ENCODE measurements at regions not wholly inside any gene's neighbourhood (a gene's known extent, or its start where the extent isn't known, plus 50 kb on each side); places are given as distances from the start of the nearest gene placed in this dataset.

GRCh38 chr16:22664132-22664531 lies 149.8 kb upstream of the HS3ST2 start:
- Histone ChIP-seq H3F3A (replicated peaks; ENCODE audit: insufficient read depth) (no peaks in the 10 kb centered on the region), H3K9ac (no peak overlapping the region), H3K36me3 (replicated peaks in 1 of 2; ENCODE audit: control insufficient read depth in 1 of 2, insufficient read depth in 2 of 2, low read length in 1 of 2) (no peaks in the 10 kb centered on the region), H3K27ac (ENCODE audit: low read depth in 2 of 2, low read length in 1 of 2) (no peak overlapping the region), H3K9me3 (no peaks in the 10 kb centered on the region), H4K20me1 (ENCODE audit: insufficient read depth) (no peaks in the 10 kb centered on the region), H3K27me3 (ENCODE audit: insufficient read depth) (peaks cover 12% of the 10 kb centered on the region; the same call in 1 of the 2 replicates), H3K4me1 (ENCODE audit: control insufficient read depth in 1 of 2, insufficient read depth in 2 of 2, low read depth in 1 of 2, low read length in 1 of 2) (peaks cover 0 to 6% of the 10 kb centered on the region in 2 experiments; a peak in 1 of 4 replicates), H2AFZ (ENCODE audit: low read depth) (no peak overlapping the region), H3K9me2 (no peaks in the 10 kb centered on the region), H3K4me2 (no peak overlapping the region), H3K79me2 (ENCODE audit: insufficient read depth) (no peaks in the 10 kb centered on the region), H3K4me3 (ENCODE audit: low read depth in 2 of 2, low read length in 1 of 2) (no peak overlapping the region)
- ChIA-PET CTCF (interaction anchor here (1.6 kb wide), 1 partner anchor 29 kb away, joined by 3 read pairs; no protein-coding TSS in a partner anchor), POLR2A (no interaction called here)
- TF ChIP-seq GABPA (IDR thresholded peaks at IDR 0.05; ENCODE audit: low read depth), result no peak
- WGBS (ENCODE audit: low lambda C conversion rate), result 25% methylated on average over 4 of the region's 4 CpGs
- DNase-seq, result no peak

- no peak overlapping the region for H3K4me3 ChIP-seq (ENCODE audit: low read depth in 2 of 2, low read length in 1 of 2)
- WGBS (ENCODE audit: low lambda C conversion rate), result 40% methylated on average over 7 of the region's 7 CpGs
- no peaks in the 10 kb centered on the region for H3K9me2 ChIP-seq
- H3K36me3 ChIP-seq (replicated peaks in 1 of 2; ENCODE audit: control insufficient read depth in 1 of 2, insufficient read depth in 2 of 2, low read length in 1 of 2), result no peaks in the 10 kb centered on the region
- no peaks in the 10 kb centered on the region for H3F3A ChIP-seq (replicated peaks; ENCODE audit: insufficient read depth)
- H2AFZ ChIP-seq (ENCODE audit: low read depth), result no peak overlapping the region
- H3K4me1 ChIP-seq (ENCODE audit: control insufficient read depth in 1 of 2, insufficient read depth in 2 of 2, low read depth in 1 of 2, low read length in 1 of 2), result peaks cover 0 to 6% of the 10 kb centered on the region in 2 experiments; a peak in 1 of 4 replicates
- no peak overlapping the region for H3K9ac ChIP-seq
- CTCF ChIA-PET, result interaction anchor here (1.6 kb wide), 1 partner anchor 29 kb away, joined by 3 read pairs; no protein-coding TSS in a partner anchor
- H3K79me2 ChIP-seq (ENCODE audit: insufficient read depth), result no peaks in the 10 kb centered on the region
- TF ChIP-seq RXRA (IDR thresholded peaks at IDR 0.05; ENCODE audit: borderline replicate concordance, low read depth) (no peak), MAX (IDR thresholded peaks at IDR 0.05; ENCODE audit: low read depth) (no peak), EP300 (IDR thresholded peaks at IDR 0.05; ENCODE audit: borderline replicate concordance in 1 of 2, low read depth in 1 of 2, low read length in 1 of 2) (no peak), EZH2phosphoT487 (IDR thresholded peaks at IDR 0.05; ENCODE audit: borderline replicate concordance, low read depth) (no peak), ZBTB33 (IDR thresholded peaks at IDR 0.05; ENCODE audit: borderline replicate concordance, low read depth) (no peak), USF1 (IDR thresholded peaks at IDR 0.05; ENCODE audit: borderline replicate concordance, low read depth) (no peak), IRF3 (IDR thresholded peaks at IDR 0.05; ENCODE audit: low read depth, low read length) (no peak), TAF1 (IDR thresholded peaks at IDR 0.05; ENCODE audit: borderline replicate concordance, low read depth, low read length) (no peak), TEAD4 (IDR thresholded peaks at IDR 0.05; ENCODE audit: borderline replicate concordance, insufficient read depth) (no peak), YY1 (IDR thresholded peaks at IDR 0.05; ENCODE audit: low read depth) (no peak), ELF1 (IDR thresholded peaks at IDR 0.05) (no peak), MXI1 (IDR thresholded peaks at IDR 0.05; ENCODE audit: low read depth, low read length) (no peak), USF2 (IDR thresholded peaks at IDR 0.05; ENCODE audit: borderline replicate concordance, low read depth, low read length) (no peak), RCOR1 (IDR thresholded peaks at IDR 0.05; ENCODE audit: low read length) (no peak), FOSL2 (IDR thresholded peaks at IDR 0.05; ENCODE audit: borderline replicate concordance, low read depth) (no peak), CHD2 (IDR thresholded peaks at IDR 0.05; ENCODE audit: low read length, partially characterized antibody) (no peak), RAD21 (IDR thresholded peaks at IDR 0.05; ENCODE audit: low read length) (no peak), MEF2A (IDR thresholded peaks at IDR 0.05; ENCODE audit: borderline replicate concordance, low read depth) (no peak)
- TF ChIP-seq, protein P1, sequence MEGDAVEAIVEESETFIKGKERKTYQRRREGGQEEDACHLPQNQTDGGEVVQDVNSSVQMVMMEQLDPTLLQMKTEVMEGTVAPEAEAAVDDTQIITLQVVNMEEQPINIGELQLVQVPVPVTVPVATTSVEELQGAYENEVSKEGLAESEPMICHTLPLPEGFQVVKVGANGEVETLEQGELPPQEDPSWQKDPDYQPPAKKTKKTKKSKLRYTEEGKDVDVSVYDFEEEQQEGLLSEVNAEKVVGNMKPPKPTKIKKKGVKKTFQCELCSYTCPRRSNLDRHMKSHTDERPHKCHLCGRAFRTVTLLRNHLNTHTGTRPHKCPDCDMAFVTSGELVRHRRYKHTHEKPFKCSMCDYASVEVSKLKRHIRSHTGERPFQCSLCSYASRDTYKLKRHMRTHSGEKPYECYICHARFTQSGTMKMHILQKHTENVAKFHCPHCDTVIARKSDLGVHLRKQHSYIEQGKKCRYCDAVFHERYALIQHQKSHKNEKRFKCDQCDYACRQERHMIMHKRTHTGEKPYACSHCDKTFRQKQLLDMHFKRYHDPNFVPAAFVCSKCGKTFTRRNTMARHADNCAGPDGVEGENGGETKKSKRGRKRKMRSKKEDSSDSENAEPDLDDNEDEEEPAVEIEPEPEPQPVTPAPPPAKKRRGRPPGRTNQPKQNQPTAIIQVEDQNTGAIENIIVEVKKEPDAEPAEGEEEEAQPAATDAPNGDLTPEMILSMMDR (IDR thresholded peaks at IDR 0.05), result no peak
- POLR2A ChIA-PET, result no interaction called here
- peaks cover 12% of the 10 kb centered on the region; the same call in 1 of the 2 replicates for H3K27me3 ChIP-seq (ENCODE audit: insufficient read depth)
- no peak for DNase-seq
- H3K27ac ChIP-seq (ENCODE audit: low read depth in 2 of 2, low read length in 1 of 2), result no peak overlapping the region
- H3K4me2 ChIP-seq, result no peak overlapping the region
- no peaks in the 10 kb centered on the region for H4K20me1 ChIP-seq (ENCODE audit: insufficient read depth)
- no peaks in the 10 kb centered on the region for H3K9me3 ChIP-seq
These were observed 149.4 kb upstream of the HS3ST2 start for GRCh38 chr16:22664561-22664997.

All from SK-N-SH (cell line).